Stimulated activated CD4-positive, alpha-beta T cell treated with anti-CD3 and anti-CD28 coated beads, Interleukin-2, amount 100 ng/mL, for 4 hours (primary cell): ENCODE measurements at regions not wholly inside any gene's neighbourhood (a gene's known extent, or its start where the extent isn't known, plus 50 kb on each side); places are given as distances from the start of the nearest gene placed in this dataset.
A peak's percentile ranks its signal among the peaks of the same experiment; 100 is the strongest.
"Not testable (repeated sequence)": the region's sequence is repeated elsewhere in the genome, so short reads cannot be mapped to it uniquely, and the experiment has no call there.

ENCODE experiments used
- DNase-seq: peaks from one replicate; pipeline ENCODE4 v3.0.0-alpha.2; 2020; ENCODE audit warnings: low read depth

GRCh38 chr3:197406266-197406665, 107.9 kb upstream of the DLG1 start:
- no peak for DNase-seq

GRCh38 chr3:197404754-197405153, 106.3 kb upstream of the DLG1 start:
- no peak for DNase-seq

GRCh38 chr3:197404030-197404429, 105.6 kb upstream of the DLG1 start:
- no peak for DNase-seq

- DNase-seq = not testable (repeated sequence)
These were observed 104.0 kb upstream of the DLG1 start for GRCh38 chr3:197402401-197402800.

GRCh38 chr3:197399486-197399885, 101.1 kb upstream of the DLG1 start:
- no peak for DNase-seq

- DNase-seq = peak; percentile 6
These were observed 100.0 kb upstream of the DLG1 start for GRCh38 chr3:197398286-197398878.

GRCh38 chr3:197397838-197398237, 99.4 kb upstream of the DLG1 start:
- no peak for DNase-seq

- no peak for DNase-seq
These were observed 96.3 kb upstream of the DLG1 start for GRCh38 chr3:197394464-197395321.

- DNase-seq = not testable (repeated sequence)
These were observed 95.7 kb upstream of the DLG1 start for GRCh38 chr3:197394126-197394463.

GRCh38 chr3:197393711-197394110, 95.3 kb upstream of the DLG1 start:
- DNase-seq = no peak

GRCh38 chr3:197392961-197393360, 94.5 kb upstream of the DLG1 start:
- no peak for DNase-seq

- DNase-seq = no peak
These were observed 83.0 kb upstream of the DLG1 start for GRCh38 chr3:197381371-197381770.

GRCh38 chr3:197380786-197381185, 82.4 kb upstream of the DLG1 start:
- no peak for DNase-seq

- no peak for DNase-seq
These were observed 80.7 kb upstream of the DLG1 start for GRCh38 chr3:197378985-197379718.

GRCh38 chr3:197376735-197377555, 78.5 kb upstream of the DLG1 start:
- no peak for DNase-seq

GRCh38 chr3:197376020-197376419, 77.6 kb upstream of the DLG1 start:
- DNase-seq = no peak

- no peak for DNase-seq
These were observed 76.6 kb upstream of the DLG1 start for GRCh38 chr3:197375001-197375441.

- no peak for DNase-seq
These were observed 74.7 kb upstream of the DLG1 start for GRCh38 chr3:197373096-197373495.

- no peak for DNase-seq
These were observed 73.7 kb upstream of the DLG1 start for GRCh38 chr3:197372047-197372661.

- no peak for DNase-seq
These were observed 73.2 kb upstream of the DLG1 start for GRCh38 chr3:197371591-197372046.

GRCh38 chr3:197369545-197369944, 71.1 kb upstream of the DLG1 start:
- DNase-seq = no peak

- no peak for DNase-seq
These were observed 70.4 kb upstream of the DLG1 start for GRCh38 chr3:197368821-197369220.
